ENCODE measurements at regions not wholly inside any gene's neighbourhood (a gene's known extent, or its start where the extent isn't known, plus 50 kb on each side); places are given as distances from the start of the nearest gene placed in this dataset.
"Not testable (repeated sequence)": the region's sequence is repeated elsewhere in the genome, so short reads cannot be mapped to it uniquely, and the experiment has no call there.

- DNase-seq = no peak
Measured at GRCh38 chr3:27629366-27629765, 92.8 kb downstream of the EOMES start.

- no peak for DNase-seq
Measured at GRCh38 chr3:27628026-27628750, 93.9 kb downstream of the EOMES start.

- no peak for DNase-seq
Measured at GRCh38 chr3:27626596-27627118, 95.5 kb downstream of the EOMES start.

GRCh38 chr3:27625864-27626263 is 96.3 kb downstream of the EOMES start:
- DNase-seq = no peak

GRCh38 chr3:27623085-27623753 is 98.9 kb downstream of the EOMES start:
- DNase-seq = no peak

- no peak for DNase-seq
Measured at GRCh38 chr3:27617552-27617951, 104.6 kb downstream of the EOMES start.

GRCh38 chr3:27616031-27616430 is 106.1 kb downstream of the EOMES start:
- DNase-seq = no peak

GRCh38 chr3:27615555-27615954 is 106.6 kb downstream of the EOMES start:
- DNase-seq = no peak

- no peak for DNase-seq
Measured at GRCh38 chr3:27614592-27614991, 107.5 kb downstream of the EOMES start.

- no peak for DNase-seq
Measured at GRCh38 chr3:27613846-27614500, 108.2 kb downstream of the EOMES start.

GRCh38 chr3:27610800-27611525 is 111.2 kb downstream of the EOMES start:
- no peak for DNase-seq

GRCh38 chr3:27607370-27607769 is 114.8 kb downstream of the EOMES start:
- DNase-seq = no peak

- no peak for DNase-seq
Measured at GRCh38 chr3:27606537-27606936, 115.6 kb downstream of the EOMES start.

- DNase-seq = not testable (repeated sequence)
Measured at GRCh38 chr3:27601311-27601710, 117.1 kb upstream of the SLC4A7 start.

GRCh38 chr3:27599741-27600140 is 115.6 kb upstream of the SLC4A7 start:
- DNase-seq = not testable (repeated sequence)

GRCh38 chr3:27596921-27597320 is 112.7 kb upstream of the SLC4A7 start:
- no peak for DNase-seq

- DNase-seq = no peak
Measured at GRCh38 chr3:27596334-27596841, 112.2 kb upstream of the SLC4A7 start.

- DNase-seq = no peak
Measured at GRCh38 chr3:27594096-27594690, 110.0 kb upstream of the SLC4A7 start.

- no peak for DNase-seq
Measured at GRCh38 chr3:27593173-27593572, 109.0 kb upstream of the SLC4A7 start.

GRCh38 chr3:27591312-27592210 is 107.4 kb upstream of the SLC4A7 start:
- DNase-seq = no peak

All from retina (tissue), 1 donor.